Gastrocnemius medialis (tissue), 4 donors: ENCODE measurements at regions not wholly inside any gene's neighbourhood (a gene's known extent, or its start where the extent isn't known, plus 50 kb on each side); places are given as distances from the start of the nearest gene placed in this dataset.

Experiments used
- ATAC-seq, 2 donors: fragments of 150-250 bp; one replicate each; pipeline ENCODE4 v1.9.1; 2016
- DNase-seq, 2 donors: peaks; one replicate each; pipeline ENCODE4 v3.0.0-alpha.2; 2019
- H3K27ac ChIP-seq, 4 donors: fragments of 200-600 bp; sonication (generic); 1 replicate in 1 of 4; 2 replicates in 3 of 4; pipeline ENCODE4 v1.5.1; 2016 to 2018; ENCODE audit warnings: mild to moderate bottlenecking in 2 of 4, moderate library complexity in 1 of 4
- H3K27me3 ChIP-seq, 3 donors: fragments of 200-600 bp; sonication (generic) in 2 of 3; 1 replicate in 1 of 3; 2 replicates in 2 of 3; pipeline versions ENCODE4 v1.5.1 to v1.6.0; 2016 to 2019; ENCODE audit warnings: mild to moderate bottlenecking in 1 of 3, moderate library complexity in 1 of 3
- H3K36me3 ChIP-seq, 2 donors: fragments of 200-600 bp; sonication (generic) in 1 of 2; one replicate each; pipeline ENCODE4 v1.5.1; 2017 to 2018
- H3K4me1 ChIP-seq, 2 donors: fragments of 200-600 bp; sonication (generic) in 1 of 2; one replicate each; pipeline ENCODE4 v1.5.1; 2016 to 2017; ENCODE audit warnings: mild to moderate bottlenecking in 2 of 2
- H3K4me3 ChIP-seq, 4 donors: fragments of 200-600 bp; sonication (generic) in 3 of 4; 1 replicate in 1 of 4; 2 replicates in 3 of 4; pipeline ENCODE4 v1.5.1; 2016 to 2019; ENCODE audit warnings: mild to moderate bottlenecking in 2 of 4
- H3K9me3 ChIP-seq, 3 donors: fragments of 200-600 bp; sonication (generic) in 2 of 3; 1 replicate in 1 of 3; 2 replicates in 2 of 3; pipeline ENCODE4 v1.5.1; 2016 to 2019
- CTCF ChIP-seq, 5 experiments: fragments of 450-650 bp in 3 of 5; fragments of 200-600 bp in 2 of 5; sonication (generic) in 2 of 5; IDR thresholded peaks in 4 of 5; conservative IDR thresholded peaks in 1 of 5; 1 replicate in 4 of 5; 2 replicates in 1 of 5; pipeline ENCODE4 v1.5.1; 2016 to 2019; ENCODE audit warnings: antibody characterized with exemption in 5 of 5, mild to moderate bottlenecking in 3 of 5, moderate library complexity in 3 of 5
- POLR2A ChIP-seq, 2 donors: fragments of 450-650 bp; IDR thresholded peaks; one replicate each; pipeline ENCODE4 v1.6.1; 2017; ENCODE audit warnings: antibody characterized with exemption in 2 of 2, mild to moderate bottlenecking in 2 of 2, moderate library complexity in 2 of 2
- in situ Hi-C, 4 donors: fragments of 200-750 bp; cut with MboI; loops; one replicate each; pipeline versions ENCODE4 v1.15.0 to v1.8.0; 2017; ENCODE audit warnings: low sequenced_read_pairs in 4 of 4
- intact Hi-C: fragments of 100-400 bp; cut with DNase I; formaldehyde crosslinking; loops from one replicate; pipeline ENCODE4 v1.15.1; 2023; ENCODE audit warnings: low total_unique reads

- in situ Hi-C loops, result no loop called here
- TF ChIP-seq POLR2A (IDR thresholded peaks at IDR 0.05), result no peak
- TF ChIP-seq CTCF (IDR thresholded peaks at IDR 0.05 in 4 of 5, conservative IDR thresholded peaks at IDR 0.05 in 1 of 5), result no peak
- H3K9me3 ChIP-seq, result no peaks in the 10 kb centered on the region
Observed at GRCh38 chr3:171943262-171944117, 95.9 kb upstream of the FNDC3B start.

DNA sequence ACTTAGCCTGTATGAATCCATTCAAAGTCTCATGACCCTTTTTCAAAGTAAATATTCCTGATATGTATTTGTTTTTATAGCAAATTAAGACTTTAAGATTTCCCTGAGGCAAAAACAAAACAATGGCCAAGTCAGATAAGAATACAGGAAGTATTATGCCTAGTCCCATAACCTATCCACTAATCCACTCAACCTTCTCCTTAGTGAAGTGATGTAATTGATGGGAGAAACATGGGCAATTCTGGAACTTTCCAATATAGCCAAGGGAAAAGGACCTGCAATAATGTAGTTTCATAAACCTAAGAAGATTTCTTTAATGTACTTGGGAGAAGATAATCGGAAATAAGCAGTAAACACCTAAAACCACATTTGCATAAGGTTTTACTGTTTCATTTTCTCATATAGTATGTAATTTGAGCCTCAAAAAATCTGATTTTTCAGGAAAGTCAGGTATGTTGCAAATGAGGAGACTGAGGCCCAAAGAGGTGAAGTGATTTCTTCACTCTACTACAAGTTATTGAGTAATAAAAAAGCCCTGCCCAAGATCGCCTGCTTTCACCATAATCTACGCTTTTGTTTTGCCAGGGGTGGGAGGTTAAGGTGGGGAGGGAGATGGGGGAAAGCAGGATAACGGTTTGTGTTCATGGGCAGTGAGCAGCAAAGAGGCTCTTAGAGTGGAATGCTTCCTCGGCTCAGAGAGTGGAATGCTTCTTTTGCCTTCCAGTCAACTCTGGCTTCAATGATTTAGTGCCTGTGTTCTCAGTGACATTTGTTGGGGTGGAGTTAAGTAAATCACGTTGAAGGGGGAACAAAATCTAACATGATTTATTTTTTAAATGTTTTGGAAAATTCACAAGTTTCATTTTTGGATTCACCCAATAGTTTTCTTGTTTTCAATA, 95.0 kb upstream of the FNDC3B start:
- H3K27me3 ChIP-seq, result no peaks in the 10 kb centered on the region
- H3K4me1 ChIP-seq, result no peaks in the 10 kb centered on the region
- H3K4me3 ChIP-seq, result no peak overlapping the region
- no peak for ATAC-seq
- in situ Hi-C loops, result no loop called here
- no peaks in the 10 kb centered on the region for H3K9me3 ChIP-seq
- no peak overlapping the region for H3K27ac ChIP-seq
- TF ChIP-seq POLR2A (IDR thresholded peaks at IDR 0.05) (no peak), CTCF (IDR thresholded peaks at IDR 0.05 in 4 of 5, conservative IDR thresholded peaks at IDR 0.05 in 1 of 5) (no peak)
- no peaks in the 10 kb centered on the region for H3K36me3 ChIP-seq
- intact Hi-C loops, result no loop called here
- no peak for DNase-seq

More at GRCh38 chr3:171943262-171944117, 95.9 kb upstream of the FNDC3B start:
- no peak overlapping the region for H3K4me3 ChIP-seq
- intact Hi-C loops, result no loop called here
- no peak for DNase-seq
- no peak overlapping the region for H3K27ac ChIP-seq
- no peaks in the 10 kb centered on the region for H3K4me1 ChIP-seq
- ATAC-seq, result no peak
- H3K27me3 ChIP-seq, result no peaks in the 10 kb centered on the region
- H3K36me3 ChIP-seq, result no peaks in the 10 kb centered on the region

DNA sequence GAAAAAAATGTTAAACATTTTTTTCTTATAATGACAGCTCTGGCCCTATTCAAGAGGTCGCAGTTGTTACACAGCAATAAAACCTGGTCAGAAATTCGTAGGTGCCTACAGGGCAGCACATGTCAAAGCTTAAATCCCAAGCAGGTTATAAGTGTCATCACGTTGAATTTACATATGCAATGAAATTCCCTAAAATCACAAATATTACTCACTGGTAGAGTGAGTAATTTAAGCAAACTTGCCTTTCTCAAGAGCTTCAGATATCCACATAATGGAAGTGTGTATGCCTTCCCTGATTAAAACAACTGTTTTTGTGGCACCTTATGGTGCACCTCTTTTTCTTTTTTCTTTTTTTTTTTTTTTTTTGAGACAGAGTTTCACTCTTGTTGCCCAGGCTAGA, 90.7 kb upstream of the FNDC3B start:
- no peak for ATAC-seq
- Histone ChIP-seq H3K36me3 (no peaks in the 10 kb centered on the region), H3K4me3 (no peak overlapping the region), H3K9me3 (no peaks in the 10 kb centered on the region), H3K4me1 (no peaks in the 10 kb centered on the region), H3K27me3 (no peaks in the 10 kb centered on the region), H3K27ac (no peak overlapping the region)
- TF ChIP-seq POLR2A (IDR thresholded peaks at IDR 0.05), result no peak
- no peak for TF ChIP-seq CTCF (IDR thresholded peaks at IDR 0.05 in 4 of 5, conservative IDR thresholded peaks at IDR 0.05 in 1 of 5)
- intact Hi-C loops (no loop called here), in situ Hi-C loops (no loop called here)
- no peak for DNase-seq

DNA sequence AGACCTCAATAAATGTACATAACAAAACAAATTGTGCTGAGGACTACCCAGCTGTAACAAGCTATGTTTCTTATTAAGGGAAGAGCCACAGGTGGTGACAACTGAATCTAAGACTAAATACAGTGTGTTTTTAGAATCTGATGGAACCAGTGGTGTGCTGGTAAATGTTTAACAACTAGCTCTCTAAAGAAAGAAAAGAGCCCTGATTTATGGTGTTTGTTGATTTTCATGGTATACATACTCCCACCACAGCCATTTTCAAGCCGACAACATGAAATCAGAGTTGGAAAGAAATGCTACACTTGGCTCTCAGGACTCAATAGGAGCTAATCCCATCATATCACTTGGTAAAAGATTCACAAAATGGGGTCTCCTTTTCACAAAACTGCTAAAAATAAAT, 89.8 kb upstream of the FNDC3B start:
- no peak for ATAC-seq
- DNase-seq, result no peak
- no peak overlapping the region for H3K4me3 ChIP-seq
- in situ Hi-C loops (no loop called here), intact Hi-C loops (no loop called here)
- no peaks in the 10 kb centered on the region for H3K4me1 ChIP-seq
- TF ChIP-seq CTCF (IDR thresholded peaks at IDR 0.05 in 4 of 5, conservative IDR thresholded peaks at IDR 0.05 in 1 of 5) (no peak), POLR2A (IDR thresholded peaks at IDR 0.05) (no peak)
- no peak overlapping the region for H3K27ac ChIP-seq
- no peaks in the 10 kb centered on the region for H3K9me3 ChIP-seq
- no peaks in the 10 kb centered on the region for H3K27me3 ChIP-seq
- no peaks in the 10 kb centered on the region for H3K36me3 ChIP-seq
